ENCODE measurements at regions not wholly inside any gene's neighbourhood (a gene's known extent, or its start where the extent isn't known, plus 50 kb on each side); places are given as distances from the start of the nearest gene placed in this dataset.

DNA sequence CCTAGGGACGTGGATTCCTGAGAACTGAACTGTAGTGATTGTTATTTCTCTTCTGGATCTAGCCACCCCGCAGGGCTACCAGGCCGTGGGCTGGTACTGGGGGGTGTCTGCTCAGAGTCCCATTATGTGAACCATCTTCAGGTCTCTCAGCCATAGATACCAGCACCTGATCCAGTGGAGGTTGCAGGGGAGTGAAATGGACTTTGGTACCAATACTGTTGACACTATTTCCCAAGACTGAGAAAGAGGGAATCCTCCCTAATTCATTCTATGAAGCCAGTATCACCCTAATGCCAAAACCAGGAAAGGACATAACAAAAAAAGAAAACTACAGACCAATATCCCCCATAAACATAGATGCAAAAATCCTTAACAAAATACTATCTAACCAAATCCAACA is 237.0 kb upstream of the AGTR1 start:
- no peak for DNase-seq
- Histone ChIP-seq H3K36me3 (no peaks in the 10 kb centered on the region), H3K27ac (no peak overlapping the region), H3K27me3 (no peaks in the 10 kb centered on the region), H3K4me3 (no peak overlapping the region), H3K9me3 (no peaks in the 10 kb centered on the region), H3K4me1 (no peaks in the 10 kb centered on the region)
- 39 to 100% methylated on average over 2 to 3 of the region's 3 CpGs for WGBS, 2 donors
- TF ChIP-seq, protein P1, sequence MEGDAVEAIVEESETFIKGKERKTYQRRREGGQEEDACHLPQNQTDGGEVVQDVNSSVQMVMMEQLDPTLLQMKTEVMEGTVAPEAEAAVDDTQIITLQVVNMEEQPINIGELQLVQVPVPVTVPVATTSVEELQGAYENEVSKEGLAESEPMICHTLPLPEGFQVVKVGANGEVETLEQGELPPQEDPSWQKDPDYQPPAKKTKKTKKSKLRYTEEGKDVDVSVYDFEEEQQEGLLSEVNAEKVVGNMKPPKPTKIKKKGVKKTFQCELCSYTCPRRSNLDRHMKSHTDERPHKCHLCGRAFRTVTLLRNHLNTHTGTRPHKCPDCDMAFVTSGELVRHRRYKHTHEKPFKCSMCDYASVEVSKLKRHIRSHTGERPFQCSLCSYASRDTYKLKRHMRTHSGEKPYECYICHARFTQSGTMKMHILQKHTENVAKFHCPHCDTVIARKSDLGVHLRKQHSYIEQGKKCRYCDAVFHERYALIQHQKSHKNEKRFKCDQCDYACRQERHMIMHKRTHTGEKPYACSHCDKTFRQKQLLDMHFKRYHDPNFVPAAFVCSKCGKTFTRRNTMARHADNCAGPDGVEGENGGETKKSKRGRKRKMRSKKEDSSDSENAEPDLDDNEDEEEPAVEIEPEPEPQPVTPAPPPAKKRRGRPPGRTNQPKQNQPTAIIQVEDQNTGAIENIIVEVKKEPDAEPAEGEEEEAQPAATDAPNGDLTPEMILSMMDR (IDR thresholded peaks at IDR 0.05): no peak
- no peak for TF ChIP-seq POLR2A (IDR thresholded peaks at IDR 0.05)
- intact Hi-C loops (cut with DNase I): no loop called here

DNA sequence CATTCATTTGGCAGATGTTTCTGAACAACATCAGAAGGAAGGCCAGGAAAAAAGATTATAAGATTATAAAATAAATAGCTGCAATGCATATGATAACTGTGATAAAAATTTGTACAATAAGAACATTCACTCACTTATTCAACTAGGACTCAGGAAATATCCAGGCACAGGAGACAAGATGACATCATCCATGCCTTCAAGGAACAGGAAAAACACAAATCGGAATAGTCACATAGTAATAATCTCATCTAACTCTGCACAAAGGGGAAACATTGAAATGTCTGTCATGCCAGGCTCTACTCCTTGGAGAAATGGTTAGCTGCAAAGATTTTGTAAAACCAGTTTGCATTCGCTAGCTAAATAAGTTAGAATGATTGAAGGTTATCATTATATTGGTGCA is 233.5 kb upstream of the AGTR1 start:
- intact Hi-C loops (cut with DNase I): no loop called here
- WGBS, 2 donors: 49 to 52% methylated on average over 2 of the region's 2 CpGs
- Histone ChIP-seq H3K27me3 (no peaks in the 10 kb centered on the region), H3K4me3 (no peak overlapping the region), H3K27ac (no peak overlapping the region), H3K36me3 (no peaks in the 10 kb centered on the region), H3K4me1 (no peaks in the 10 kb centered on the region), H3K9me3 (no peaks in the 10 kb centered on the region)
- TF ChIP-seq POLR2A (IDR thresholded peaks at IDR 0.05): no peak
- DNase-seq: no peak

DNA sequence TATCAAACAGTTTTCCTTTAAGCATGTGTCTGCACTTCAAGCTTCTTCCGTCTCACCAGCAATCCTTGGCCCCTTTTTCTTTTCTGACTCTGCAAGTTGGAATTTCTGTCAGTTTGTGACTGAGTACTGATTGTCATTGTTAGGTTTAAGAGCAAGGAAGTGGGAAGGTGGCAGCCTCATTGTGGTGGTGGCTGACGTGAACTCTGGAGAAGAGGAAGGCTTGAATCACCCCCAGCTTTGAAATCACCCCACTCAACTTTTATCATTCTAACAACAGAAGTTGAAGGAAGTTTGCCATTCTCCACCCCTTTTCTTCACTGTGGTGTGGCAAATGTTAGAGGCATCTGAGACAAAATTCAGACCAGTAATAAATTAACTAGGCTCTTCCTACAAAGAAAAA is 231.6 kb upstream of the AGTR1 start:
- no peaks in the 10 kb centered on the region for H3K4me1 ChIP-seq
- TF ChIP-seq, protein P1 (IDR thresholded peaks at IDR 0.05): no peak
- no peak for TF ChIP-seq POLR2A (IDR thresholded peaks at IDR 0.05)
- no peaks in the 10 kb centered on the region for H3K27me3 ChIP-seq
- H3K9me3 ChIP-seq: no peaks in the 10 kb centered on the region
- 43 to 61% methylated on average over 2 of the region's 2 CpGs for WGBS, 2 donors
- intact Hi-C loops (cut with DNase I): no loop called here
- H3K4me3 ChIP-seq: no peak overlapping the region
- no peaks in the 10 kb centered on the region for H3K36me3 ChIP-seq
- no peak overlapping the region for H3K27ac ChIP-seq
- no peak for DNase-seq

DNA sequence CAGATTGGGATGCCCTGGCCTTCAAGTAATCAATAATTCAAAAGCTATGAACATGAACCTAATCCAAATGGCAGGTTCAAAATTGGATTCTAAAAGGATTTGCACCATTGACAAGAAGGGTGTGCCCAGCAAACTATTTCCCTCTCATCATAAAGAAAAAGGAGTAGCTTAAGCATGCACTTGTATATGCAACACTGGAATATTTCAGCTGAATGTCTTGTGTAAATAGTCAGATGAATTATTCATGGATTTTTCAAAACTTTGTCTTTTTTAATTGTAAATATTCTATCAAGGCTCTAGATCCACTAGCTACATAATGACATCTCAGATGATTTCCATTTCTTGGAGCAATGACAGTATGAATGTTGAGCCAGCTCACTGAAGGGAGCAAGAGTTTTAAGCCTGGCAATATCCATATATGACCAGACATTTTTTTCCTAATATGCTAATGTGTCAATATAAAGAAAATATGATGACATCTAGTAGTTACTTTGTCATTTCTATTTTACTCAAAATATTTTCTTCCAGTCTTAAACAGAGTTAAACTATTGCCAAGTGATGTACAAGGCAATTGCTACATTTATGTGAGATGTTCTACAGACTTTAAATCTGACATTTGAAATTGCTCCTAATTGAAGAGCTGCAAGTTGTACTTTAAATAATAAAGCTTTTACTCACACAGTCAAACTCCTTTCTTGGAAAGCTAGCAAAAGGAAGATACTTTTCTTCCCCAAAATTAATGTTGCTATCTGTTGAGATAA is 230.5 kb upstream of the AGTR1 start:
- H3K4me3 ChIP-seq: no peak overlapping the region
- H3K9me3 ChIP-seq: no peaks in the 10 kb centered on the region
- H3K4me1 ChIP-seq: no peaks in the 10 kb centered on the region
- no peaks in the 10 kb centered on the region for H3K36me3 ChIP-seq
- TF ChIP-seq, protein P1 (IDR thresholded peaks at IDR 0.05): no peak
- no peak for TF ChIP-seq POLR2A (IDR thresholded peaks at IDR 0.05)
- intact Hi-C loops (cut with DNase I): no loop called here
- H3K27ac ChIP-seq: no peak overlapping the region
- H3K27me3 ChIP-seq: no peaks in the 10 kb centered on the region
- DNase-seq: no peak

DNA sequence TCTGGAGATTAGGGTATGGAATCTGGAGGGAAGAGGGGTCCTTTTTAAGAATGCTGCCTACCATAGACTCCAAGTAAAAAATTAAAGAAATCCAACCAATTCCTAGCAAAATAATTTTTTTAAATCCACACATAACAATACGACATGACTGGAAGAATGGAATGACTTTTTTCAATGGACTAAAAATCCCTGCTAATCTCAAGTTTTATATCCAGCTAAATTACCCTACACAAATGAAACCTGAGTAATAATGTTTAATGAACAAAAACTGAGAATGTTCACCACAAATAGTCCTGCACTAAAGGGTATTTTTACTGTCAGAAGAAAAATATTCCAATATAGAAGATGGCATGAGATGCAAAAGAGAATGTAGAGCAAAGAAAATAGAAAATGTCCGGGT is 220.3 kb upstream of the AGTR1 start:
- no peaks in the 10 kb centered on the region for H3K27me3 ChIP-seq
- TF ChIP-seq, protein P1 (IDR thresholded peaks at IDR 0.05): no peak
- TF ChIP-seq POLR2A (IDR thresholded peaks at IDR 0.05): no peak
- H3K4me3 ChIP-seq: no peak overlapping the region
- DNase-seq: no peak
- intact Hi-C loops (cut with DNase I): no loop called here
- H3K4me1 ChIP-seq: no peaks in the 10 kb centered on the region
- no peak overlapping the region for H3K27ac ChIP-seq
- H3K36me3 ChIP-seq: no peaks in the 10 kb centered on the region
- H3K9me3 ChIP-seq: no peaks in the 10 kb centered on the region
- 86 to 97% methylated on average over 2 of the region's 2 CpGs for WGBS, 2 donors

DNA sequence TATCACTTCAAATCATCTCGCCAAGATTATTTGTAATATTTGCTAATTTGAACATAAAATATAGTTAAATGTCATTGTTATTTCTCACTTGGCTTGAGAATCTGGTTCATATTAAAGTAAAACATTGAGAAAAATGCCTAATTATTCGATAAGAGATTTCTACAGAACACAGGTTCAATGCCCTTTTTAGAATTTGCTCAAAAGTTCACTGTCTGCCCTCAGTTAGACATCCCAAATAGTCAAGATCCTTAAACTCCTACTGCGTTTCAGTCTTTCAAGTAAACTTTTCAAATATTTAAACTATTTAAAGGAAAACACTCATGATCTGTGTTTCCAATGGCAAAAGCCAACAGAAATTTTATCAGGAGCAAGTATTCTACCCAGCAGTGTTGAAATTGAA is 204.1 kb upstream of the AGTR1 start:
- no peak overlapping the region for H3K4me3 ChIP-seq
- H3K9me3 ChIP-seq: no peaks in the 10 kb centered on the region
- no peaks in the 10 kb centered on the region for H3K4me1 ChIP-seq
- no peaks in the 10 kb centered on the region for H3K27me3 ChIP-seq
- H3K27ac ChIP-seq: no peak overlapping the region
- H3K36me3 ChIP-seq: no peaks in the 10 kb centered on the region
- 51 to 59% methylated on average over 3 of the region's 3 CpGs for WGBS, 2 donors
- intact Hi-C loops (cut with DNase I): no loop called here
- TF ChIP-seq, protein P1 (IDR thresholded peaks at IDR 0.05): no peak
- no peak for TF ChIP-seq POLR2A (IDR thresholded peaks at IDR 0.05)
- no peak for DNase-seq

All from esophagus squamous epithelium (tissue), 5 donors.